ENCODE measurements at regions not wholly inside any gene's neighbourhood (a gene's known extent, or its start where the extent isn't known, plus 50 kb on each side); places are given as distances from the start of the nearest gene placed in this dataset.

DNA sequence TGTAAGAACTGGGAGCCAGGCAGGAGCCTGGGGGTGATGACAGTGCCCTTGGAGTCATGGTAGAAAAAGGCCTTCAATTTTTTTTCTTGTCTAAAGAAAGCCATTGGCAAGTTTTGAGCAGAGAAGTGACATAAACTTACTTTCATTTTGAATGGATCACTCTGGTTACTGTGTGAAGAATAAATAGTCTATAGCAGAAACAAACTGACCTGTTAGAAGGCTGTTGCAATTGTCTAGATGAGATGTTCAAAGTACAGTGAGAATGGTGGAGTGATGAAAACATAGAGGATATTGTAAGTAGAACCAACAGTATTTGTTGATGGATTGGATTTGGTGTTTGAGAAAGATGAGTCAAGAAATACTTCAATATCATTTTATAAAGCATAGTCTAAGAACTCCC lies 439.9 kb downstream of the TBL1XR1 start:
- no peak for DNase-seq (ENCODE audit: low read depth)
- TF ChIP-seq, protein P1, sequence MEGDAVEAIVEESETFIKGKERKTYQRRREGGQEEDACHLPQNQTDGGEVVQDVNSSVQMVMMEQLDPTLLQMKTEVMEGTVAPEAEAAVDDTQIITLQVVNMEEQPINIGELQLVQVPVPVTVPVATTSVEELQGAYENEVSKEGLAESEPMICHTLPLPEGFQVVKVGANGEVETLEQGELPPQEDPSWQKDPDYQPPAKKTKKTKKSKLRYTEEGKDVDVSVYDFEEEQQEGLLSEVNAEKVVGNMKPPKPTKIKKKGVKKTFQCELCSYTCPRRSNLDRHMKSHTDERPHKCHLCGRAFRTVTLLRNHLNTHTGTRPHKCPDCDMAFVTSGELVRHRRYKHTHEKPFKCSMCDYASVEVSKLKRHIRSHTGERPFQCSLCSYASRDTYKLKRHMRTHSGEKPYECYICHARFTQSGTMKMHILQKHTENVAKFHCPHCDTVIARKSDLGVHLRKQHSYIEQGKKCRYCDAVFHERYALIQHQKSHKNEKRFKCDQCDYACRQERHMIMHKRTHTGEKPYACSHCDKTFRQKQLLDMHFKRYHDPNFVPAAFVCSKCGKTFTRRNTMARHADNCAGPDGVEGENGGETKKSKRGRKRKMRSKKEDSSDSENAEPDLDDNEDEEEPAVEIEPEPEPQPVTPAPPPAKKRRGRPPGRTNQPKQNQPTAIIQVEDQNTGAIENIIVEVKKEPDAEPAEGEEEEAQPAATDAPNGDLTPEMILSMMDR (IDR thresholded peaks at IDR 0.05; ENCODE audit: low read length, missing control alignments) = no peak
- H3K4me3 ChIP-seq (replicated peaks; ENCODE audit: low read depth, low read length) = no peak overlapping the region

DNA sequence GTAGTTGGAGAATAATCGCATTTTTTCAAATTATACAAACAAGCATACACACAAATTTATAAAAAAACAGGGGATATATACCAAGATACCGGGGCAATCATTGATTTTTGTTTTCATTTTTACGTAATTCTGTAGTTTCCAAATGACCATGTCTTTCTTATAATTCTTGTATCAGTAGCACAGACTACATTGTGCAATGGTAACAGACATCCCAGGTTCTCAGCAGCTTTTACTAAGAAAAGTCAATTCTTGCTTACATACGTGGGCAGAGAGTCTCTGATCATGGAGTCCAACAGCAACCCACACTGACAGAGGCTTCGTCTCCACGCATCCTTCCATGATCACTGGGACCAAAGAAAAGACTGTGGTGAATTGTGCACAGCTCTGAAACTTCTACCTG lies 441.3 kb downstream of the TBL1XR1 start:
- no peak for DNase-seq (ENCODE audit: low read depth)
- TF ChIP-seq, protein P1 (IDR thresholded peaks at IDR 0.05; ENCODE audit: low read length, missing control alignments) = no peak
- no peak overlapping the region for H3K4me3 ChIP-seq (replicated peaks; ENCODE audit: low read depth, low read length)

DNA sequence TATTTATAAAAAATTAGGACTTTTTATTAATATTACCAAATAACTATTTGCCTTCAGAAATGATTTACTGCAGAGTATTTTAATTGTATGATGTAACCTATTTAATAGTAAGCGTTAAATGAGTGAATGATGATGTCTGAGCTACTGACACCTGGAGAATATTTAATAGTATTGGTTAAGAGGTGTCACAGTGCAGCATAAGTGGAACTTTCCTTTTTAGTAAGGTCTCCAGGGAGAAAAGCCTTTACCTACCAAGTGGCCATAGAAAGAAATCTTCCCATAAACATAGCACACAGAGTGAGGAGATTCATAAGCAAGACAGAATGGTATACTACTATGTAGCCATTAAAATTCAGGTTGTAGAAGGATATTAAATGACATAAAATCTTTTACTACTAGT lies 441.7 kb downstream of the TBL1XR1 start:
- TF ChIP-seq, protein P1 (IDR thresholded peaks at IDR 0.05; ENCODE audit: low read length, missing control alignments) = no peak
- DNase-seq (ENCODE audit: low read depth) = no peak
- no peak overlapping the region for H3K4me3 ChIP-seq (replicated peaks; ENCODE audit: low read depth, low read length)

DNA sequence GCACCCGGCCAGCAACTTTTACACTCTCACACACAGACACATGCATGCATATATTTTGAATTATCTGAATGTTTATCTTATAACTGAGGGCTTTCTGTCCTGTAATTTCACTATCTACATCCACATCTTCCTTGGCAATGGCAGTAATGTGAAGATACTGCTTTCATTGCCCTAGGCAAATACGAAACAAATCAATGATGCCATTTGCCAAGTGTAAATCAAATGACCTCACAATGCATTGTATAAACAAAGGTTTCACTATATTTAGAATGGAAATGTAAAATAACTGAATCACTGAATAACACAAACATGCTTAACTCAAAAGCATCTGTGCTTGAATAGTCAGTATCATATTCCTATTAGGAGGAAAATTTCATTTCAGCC lies 455.6 kb downstream of the TBL1XR1 start:
- H3K4me3 ChIP-seq (replicated peaks; ENCODE audit: low read depth, low read length) = no peak overlapping the region
- TF ChIP-seq, protein P1 (IDR thresholded peaks at IDR 0.05; ENCODE audit: low read length, missing control alignments) = no peak
- DNase-seq (ENCODE audit: low read depth) = no peak

DNA sequence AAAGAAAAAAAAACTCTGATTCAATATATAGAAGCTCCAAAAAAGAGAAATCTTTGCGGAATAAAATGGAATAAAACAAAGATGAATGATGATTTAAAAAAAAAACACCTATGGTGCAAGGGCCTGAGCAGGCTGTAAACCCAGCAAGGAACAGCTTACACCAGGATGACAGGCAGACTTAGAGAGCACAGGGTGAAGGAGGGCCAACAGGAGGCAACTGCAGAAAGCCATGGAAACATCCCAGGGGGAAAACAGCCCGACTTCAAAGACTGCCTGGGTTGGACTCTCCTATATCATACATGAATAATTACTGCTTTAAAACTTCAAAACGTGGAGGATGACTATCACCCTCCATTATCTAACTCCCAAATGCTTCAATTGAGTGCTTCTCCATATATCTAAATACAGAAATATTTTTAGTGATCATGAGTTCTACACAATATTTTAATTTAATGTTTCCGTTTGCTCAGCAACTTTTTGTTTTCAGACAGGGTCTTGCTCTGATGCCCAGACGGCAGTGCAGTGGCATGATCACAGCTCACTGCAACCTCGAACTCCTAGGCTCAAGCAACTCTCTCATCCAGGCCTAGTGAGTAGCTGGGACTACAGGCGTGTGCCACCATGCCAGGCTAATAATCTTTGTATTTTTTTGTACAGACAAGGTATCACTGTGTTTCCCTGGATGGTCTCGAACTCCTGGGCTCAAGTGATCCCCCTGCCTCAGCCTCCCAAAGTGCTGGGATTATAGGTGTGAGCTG lies 456.2 kb downstream of the TBL1XR1 start:
- DNase-seq (ENCODE audit: low read depth) = no peak
- no peak overlapping the region for H3K4me3 ChIP-seq (replicated peaks; ENCODE audit: low read depth, low read length)
- TF ChIP-seq, protein P1 (IDR thresholded peaks at IDR 0.05; ENCODE audit: low read length, missing control alignments) = no peak

DNA sequence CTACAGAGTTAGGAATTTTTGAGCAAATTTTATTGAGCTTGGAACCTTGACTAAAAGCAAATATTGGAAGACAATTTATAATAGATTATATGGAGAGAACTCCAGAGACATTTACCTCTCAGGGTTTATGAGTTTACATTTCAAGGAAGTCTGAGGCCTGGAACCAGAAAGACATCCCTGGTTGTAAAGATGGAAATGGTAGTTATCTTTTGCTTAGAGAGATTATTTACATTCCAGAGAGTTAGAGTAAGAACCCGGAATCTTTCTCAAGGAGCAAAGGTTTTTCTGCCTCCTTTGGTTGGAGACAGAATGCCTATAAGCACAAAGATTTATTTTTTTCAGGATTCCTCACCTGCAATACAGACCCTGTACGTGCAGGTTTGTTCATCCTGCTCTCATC lies 458.1 kb downstream of the TBL1XR1 start:
- H3K4me3 ChIP-seq (replicated peaks; ENCODE audit: low read depth, low read length) = no peak overlapping the region
- DNase-seq (ENCODE audit: low read depth) = no peak
- TF ChIP-seq, protein P1 (IDR thresholded peaks at IDR 0.05; ENCODE audit: low read length, missing control alignments) = no peak
